Heart left ventricle (tissue), 16 donors: ENCODE measurements at regions not wholly inside any gene's neighbourhood (a gene's known extent, or its start where the extent isn't known, plus 50 kb on each side); places are given as distances from the start of the nearest gene placed in this dataset.

Source experiments
- ATAC-seq, 4 donors: fragments of 200-7000 bp; cut with Tn5 transposase; one replicate each; pipeline ENCODE4 v1.9.1; 2020 to 2022; ENCODE audit warnings: moderate library complexity in 4 of 4, mild to moderate bottlenecking in 3 of 4, moderate number of reproducible peaks in 1 of 4
- DNase-seq, 5 donors: peaks; one replicate each; pipeline ENCODE4 v3.0.0-alpha.2; 2020
- H3K27ac ChIP-seq, 12 donors: fragments of 200-600 bp; sonication (generic) in 4 of 12; one replicate each; pipeline versions ENCODE4 v1.5.0 to v1.8.0; 2016 to 2022; ENCODE audit warnings: mild to moderate bottlenecking in 2 of 12
- H3K27me3 ChIP-seq, 9 donors: fragments of 200-600 bp; sonication (generic) in 2 of 9; one replicate each; pipeline versions ENCODE4 v1.5.1 to v1.8.0; 2016 to 2022; ENCODE audit warnings: mild to moderate bottlenecking in 3 of 9
- H3K36me3 ChIP-seq, 9 donors: fragments of 200-600 bp; sonication (generic) in 2 of 9; one replicate each; pipeline versions ENCODE4 v1.5.0 to v1.8.0; 2018 to 2022; ENCODE audit warnings: mild to moderate bottlenecking in 2 of 9
- H3K4me1 ChIP-seq, 12 donors: fragments of 200-600 bp; sonication (generic) in 4 of 12; one replicate each; pipeline versions ENCODE4 v1.5.0 to v1.8.0; 2016 to 2022; ENCODE audit warnings: mild to moderate bottlenecking in 3 of 12
- H3K4me3 ChIP-seq, 12 donors: fragments of 200-600 bp; sonication (generic) in 4 of 12; one replicate each; pipeline versions ENCODE4 v1.5.0 to v1.8.0; 2017 to 2022; ENCODE audit warnings: mild to moderate bottlenecking in 9 of 12, moderate library complexity in 4 of 12
- H3K9me3 ChIP-seq, 12 donors: fragments of 200-600 bp; sonication (generic) in 4 of 12; one replicate each; pipeline versions ENCODE4 v1.5.0 to v1.8.0; 2016 to 2022; ENCODE audit warnings: mild to moderate bottlenecking in 1 of 12
- POLR2A ChIP-seq, 2 donors: fragments of 450-650 bp; IDR thresholded peaks; one replicate each; pipeline ENCODE4 v1.6.1; 2017; ENCODE audit warnings: antibody characterized with exemption in 2 of 2, mild to moderate bottlenecking in 2 of 2, moderate library complexity in 2 of 2
- WGBS, 4 donors: extraction: QIAGEN DNeasy Blood & Tissue Kit in 2 of 4; methylation state at CpG; one replicate each; pipeline versions ENCODE4 v1.1.5 to v1.1.7; 2013 to 2018; 5-methylcytosine and 5-hydroxymethylcytosine counted together
- intact Hi-C, 10 donors: fragments of 100-400 bp; cut with DNase I; formaldehyde crosslinking; loops; one replicate each; pipeline versions ENCODE4 v1.11.1 to v1.14.2; 2022
- TF ChIP-seq, protein P1 (sequence below), 12 donors: fragments of 200-600 bp; sonication (generic) in 4 of 12; IDR thresholded peaks; one replicate each; pipeline versions ENCODE4 v1.5.0 to v1.8.0; 2018 to 2022; ENCODE audit warnings: antibody characterized with exemption in 12 of 12, mild to moderate bottlenecking in 5 of 12
- donor health status: ischemic (EF 13 %, LVEDD 7.1; RV severe dilation, severe dysfunction).
- donor health status: healthy with polysubstance abuse.
- donor health status: DM: no; HTN: yes; CAD: no.
- donor health status: DM: no; HTN: no; CAD: no.
- donor health status: ischemic (EF 25% LVEDD 6.9; RV normal size, moderate dysfunction).
- donor health status: ischemic (EF 25% LVEDD 5.7; RV mildly dilated, moderate dysfunction).
- donor health status: healthy.
- donor health status: DM: yes; HTN: yes; CAD: no.
- donor health status: ischemic (EF 35%, LVEDD 5.7; RV mildly dilated, moderate dysfunction).
- donor health status: nonischemic (EF 11% LVEDD 7.7; RV severe dilation, severe dysfunction).
- donor health status: DM: yes; HTN: yes; CAD: no.
- donor health status: PGD.
- donor health status: ischemic (EF 29% LVEDD 5.4; RV normal size, mild dysfunction).
- donor health status: nonischemic (EF 23%, LVEDD 6.1; RV moderate dilation, normal function).

DNA sequence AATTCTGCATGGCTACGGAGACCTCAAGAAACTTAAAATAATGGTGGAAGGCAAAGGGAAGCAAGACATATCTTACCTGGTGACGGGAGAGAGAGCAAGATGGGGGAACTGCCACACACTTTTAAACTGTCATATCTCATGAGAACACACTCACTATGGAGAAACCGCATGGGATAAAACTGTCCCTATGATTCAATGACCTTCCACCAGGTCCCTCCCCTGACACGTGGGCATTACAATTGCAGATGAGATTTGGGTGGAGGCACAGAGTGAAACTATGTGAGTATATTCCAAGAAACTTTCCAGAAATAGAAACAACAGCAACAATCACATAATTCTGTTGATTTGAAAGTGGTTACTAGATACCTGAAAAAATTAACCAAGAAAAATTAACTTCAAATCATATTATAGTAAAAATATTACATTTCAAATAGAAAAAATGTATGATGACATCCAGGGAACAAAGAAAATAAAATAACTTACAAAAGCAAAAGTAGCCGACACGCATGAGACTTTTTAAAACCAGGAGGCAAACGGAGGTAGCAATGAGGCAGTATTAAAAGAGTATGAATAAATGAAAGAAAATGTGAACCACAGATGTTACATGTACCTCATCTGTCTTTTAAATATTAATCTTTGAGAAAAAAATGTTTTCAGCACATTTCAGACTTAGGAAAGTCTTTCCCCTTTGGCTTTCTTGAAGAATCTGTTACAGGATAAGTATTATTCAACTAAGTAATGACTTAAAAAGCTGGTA, 879.5 kb downstream of the TECRL start:
- DNase-seq (peak in 2 of 5 donors; percentile 19 to 29), ATAC-seq (peak; percentile 77 to 83 (median 79))
- Histone ChIP-seq H3K9me3 (no peaks in the 10 kb centered on the region), H3K4me3 (peak overlapping the region in 5 of 12 donors; percentile 9 to 38 (median 14)), H3K27ac (peak overlapping the region in 1 of 12 donors; percentile 16), H3K27me3 (no peaks in the 10 kb centered on the region), H3K36me3 (no peaks in the 10 kb centered on the region), H3K4me1 (no peaks in the 10 kb centered on the region)
- 60 to 66% (median 63%) methylated on average over 7 of the region's 7 CpGs for WGBS, 4 donors
- TF ChIP-seq, protein P1, sequence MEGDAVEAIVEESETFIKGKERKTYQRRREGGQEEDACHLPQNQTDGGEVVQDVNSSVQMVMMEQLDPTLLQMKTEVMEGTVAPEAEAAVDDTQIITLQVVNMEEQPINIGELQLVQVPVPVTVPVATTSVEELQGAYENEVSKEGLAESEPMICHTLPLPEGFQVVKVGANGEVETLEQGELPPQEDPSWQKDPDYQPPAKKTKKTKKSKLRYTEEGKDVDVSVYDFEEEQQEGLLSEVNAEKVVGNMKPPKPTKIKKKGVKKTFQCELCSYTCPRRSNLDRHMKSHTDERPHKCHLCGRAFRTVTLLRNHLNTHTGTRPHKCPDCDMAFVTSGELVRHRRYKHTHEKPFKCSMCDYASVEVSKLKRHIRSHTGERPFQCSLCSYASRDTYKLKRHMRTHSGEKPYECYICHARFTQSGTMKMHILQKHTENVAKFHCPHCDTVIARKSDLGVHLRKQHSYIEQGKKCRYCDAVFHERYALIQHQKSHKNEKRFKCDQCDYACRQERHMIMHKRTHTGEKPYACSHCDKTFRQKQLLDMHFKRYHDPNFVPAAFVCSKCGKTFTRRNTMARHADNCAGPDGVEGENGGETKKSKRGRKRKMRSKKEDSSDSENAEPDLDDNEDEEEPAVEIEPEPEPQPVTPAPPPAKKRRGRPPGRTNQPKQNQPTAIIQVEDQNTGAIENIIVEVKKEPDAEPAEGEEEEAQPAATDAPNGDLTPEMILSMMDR (IDR thresholded peaks at IDR 0.05), result no peak
- intact Hi-C loops, result no loop called here

DNA sequence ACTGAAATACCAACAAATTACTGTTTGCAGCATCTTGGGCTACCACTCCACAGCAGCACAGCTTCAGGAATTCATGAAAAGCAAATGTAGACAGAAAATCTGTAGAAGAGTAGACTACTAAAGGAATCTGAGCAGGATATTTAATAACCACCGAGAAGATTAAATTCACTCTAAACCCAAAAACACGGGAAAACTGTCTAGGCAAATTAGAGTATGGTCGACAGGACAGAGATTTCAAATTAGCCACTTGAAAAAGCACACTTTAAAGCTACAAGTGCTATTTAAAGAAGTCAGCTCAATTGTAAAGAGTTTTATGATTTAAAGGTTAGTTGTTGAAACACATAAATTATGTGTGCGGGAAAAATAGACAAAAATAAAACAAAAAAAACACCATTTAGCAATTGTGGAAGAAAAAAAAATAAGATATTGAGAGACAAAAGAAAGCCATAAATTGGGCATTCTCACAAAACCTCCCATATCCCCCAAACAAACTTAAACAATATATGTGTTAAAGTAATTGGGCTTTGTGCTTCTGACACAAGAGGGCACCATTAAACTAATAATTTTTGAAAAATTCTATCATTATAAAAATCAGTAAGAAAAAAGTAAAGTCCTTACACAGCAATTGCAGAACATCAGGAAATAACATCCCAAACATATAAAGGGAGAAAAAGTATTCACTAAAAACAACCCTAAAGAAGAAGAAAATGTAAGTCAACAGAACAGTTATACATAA, 880.8 kb downstream of the TECRL start:
- ATAC-seq, result no peak
- peak overlapping the region in 1 of 12 donors; percentile 39 for H3K27ac ChIP-seq
- 42 to 51% (median 47%) methylated on average over 4 of the region's 4 CpGs for WGBS, 4 donors

DNA sequence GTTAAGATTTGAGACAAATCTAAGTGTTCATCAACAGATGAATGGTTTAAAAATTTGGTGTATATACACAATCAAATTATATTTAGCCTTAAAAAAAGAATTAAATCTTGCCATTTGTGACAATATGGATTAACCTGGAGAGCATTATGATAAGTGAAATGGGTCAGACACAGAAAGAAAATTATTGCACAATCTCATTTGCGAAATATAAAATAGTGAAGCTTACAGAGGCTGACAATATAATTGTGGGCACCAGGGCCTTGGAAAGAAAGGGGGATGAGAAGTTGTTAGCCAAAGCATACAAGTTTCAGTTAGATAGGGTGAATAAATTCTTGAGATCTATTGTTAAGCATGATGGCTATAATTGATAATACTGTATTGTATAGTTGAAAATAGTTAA, 883.0 kb downstream of the TECRL start:
- no peak overlapping the region for H3K27ac ChIP-seq
- DNase-seq, result no peak
- H3K27me3 ChIP-seq, result no peaks in the 10 kb centered on the region
- peaks cover 0 to 11% (median 5%) of the 10 kb centered on the region in 12 donors for H3K9me3 ChIP-seq
- no peak for ATAC-seq
- 90 to 99% (median 91%) methylated on average over 1 of the region's 1 CpG for WGBS, 4 donors
- no peak for TF ChIP-seq POLR2A (IDR thresholded peaks at IDR 0.05)
- TF ChIP-seq, protein P1 (IDR thresholded peaks at IDR 0.05), result no peak
- no peaks in the 10 kb centered on the region for H3K4me1 ChIP-seq
- H3K36me3 ChIP-seq, result no peaks in the 10 kb centered on the region
- no peak overlapping the region for H3K4me3 ChIP-seq
- intact Hi-C loops, result no loop called here

More for the DNA sequence above, 880.8 kb downstream of the TECRL start:
- intact Hi-C loops, result no loop called here
- no peaks in the 10 kb centered on the region for H3K27me3 ChIP-seq
- peak overlapping the region in 6 of 12 donors; percentile 9 to 38 (median 13) for H3K4me3 ChIP-seq
- H3K36me3 ChIP-seq, result no peaks in the 10 kb centered on the region
- H3K9me3 ChIP-seq, result no peaks in the 10 kb centered on the region
- TF ChIP-seq, protein P1 (IDR thresholded peaks at IDR 0.05), result peak in 4 of 12 donors; percentile 11 to 28 (median 14)
- TF ChIP-seq POLR2A (IDR thresholded peaks at IDR 0.05), result no peak
- DNase-seq, result no peak
- no peaks in the 10 kb centered on the region for H3K4me1 ChIP-seq

DNA sequence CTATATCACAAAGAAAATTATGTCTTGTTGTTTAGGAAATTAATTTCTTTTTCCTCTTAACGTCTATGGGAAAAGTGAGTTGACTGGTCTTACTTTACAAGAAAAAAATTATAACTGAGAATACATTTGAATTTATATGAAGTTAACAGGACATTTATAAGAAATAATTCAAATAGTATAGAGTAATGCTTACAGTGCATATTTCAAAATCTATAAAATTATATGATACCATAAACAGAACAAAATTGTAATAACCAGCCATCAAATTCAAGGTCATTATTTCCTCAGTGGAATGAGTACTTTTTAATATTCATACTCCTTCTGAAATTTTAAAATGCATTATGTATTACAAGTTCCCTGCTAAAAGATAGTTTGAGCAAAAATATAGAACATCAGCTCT, 884.5 kb downstream of the TECRL start:
- Histone ChIP-seq H3K4me1 (no peaks in the 10 kb centered on the region), H3K4me3 (no peak overlapping the region), H3K36me3 (no peaks in the 10 kb centered on the region), H3K27ac (no peak overlapping the region), H3K27me3 (no peaks in the 10 kb centered on the region), H3K9me3 (peaks cover 0 to 26% (median 8%) of the 10 kb centered on the region in 12 donors)
- intact Hi-C loops, result no loop called here
- 64 to 78% (median 70%) methylated on average over 1 of the region's 1 CpG for WGBS, 4 donors
- no peak for ATAC-seq
- DNase-seq, result no peak
- TF ChIP-seq, protein P1 (IDR thresholded peaks at IDR 0.05), result no peak
- TF ChIP-seq POLR2A (IDR thresholded peaks at IDR 0.05), result no peak
